Gastroesophageal sphincter (tissue), 2 donors: ENCODE measurements at regions not wholly inside any gene's neighbourhood (a gene's known extent, or its start where the extent isn't known, plus 50 kb on each side); places are given as distances from the start of the nearest gene placed in this dataset.

Experiments
- EP300 ChIP-seq: sonication (generic); formaldehyde crosslinking; IDR thresholded peaks from one replicate; pipeline ENCODE4 v1.6.1; 2017; ENCODE audit warnings: antibody characterized with exemption, mild to moderate bottlenecking
- POLR2A ChIP-seq, 2 donors: fragments of 450-650 bp; IDR thresholded peaks; one replicate each; pipeline ENCODE4 v1.6.1; 2017; ENCODE audit warnings: antibody characterized with exemption in 2 of 2, mild to moderate bottlenecking in 2 of 2, moderate library complexity in 1 of 2
- POLR2AphosphoS5 ChIP-seq: sonication (generic); formaldehyde crosslinking; IDR thresholded peaks from one replicate; pipeline ENCODE4 v1.6.1; 2017; ENCODE audit warnings: antibody characterized with exemption

DNA sequence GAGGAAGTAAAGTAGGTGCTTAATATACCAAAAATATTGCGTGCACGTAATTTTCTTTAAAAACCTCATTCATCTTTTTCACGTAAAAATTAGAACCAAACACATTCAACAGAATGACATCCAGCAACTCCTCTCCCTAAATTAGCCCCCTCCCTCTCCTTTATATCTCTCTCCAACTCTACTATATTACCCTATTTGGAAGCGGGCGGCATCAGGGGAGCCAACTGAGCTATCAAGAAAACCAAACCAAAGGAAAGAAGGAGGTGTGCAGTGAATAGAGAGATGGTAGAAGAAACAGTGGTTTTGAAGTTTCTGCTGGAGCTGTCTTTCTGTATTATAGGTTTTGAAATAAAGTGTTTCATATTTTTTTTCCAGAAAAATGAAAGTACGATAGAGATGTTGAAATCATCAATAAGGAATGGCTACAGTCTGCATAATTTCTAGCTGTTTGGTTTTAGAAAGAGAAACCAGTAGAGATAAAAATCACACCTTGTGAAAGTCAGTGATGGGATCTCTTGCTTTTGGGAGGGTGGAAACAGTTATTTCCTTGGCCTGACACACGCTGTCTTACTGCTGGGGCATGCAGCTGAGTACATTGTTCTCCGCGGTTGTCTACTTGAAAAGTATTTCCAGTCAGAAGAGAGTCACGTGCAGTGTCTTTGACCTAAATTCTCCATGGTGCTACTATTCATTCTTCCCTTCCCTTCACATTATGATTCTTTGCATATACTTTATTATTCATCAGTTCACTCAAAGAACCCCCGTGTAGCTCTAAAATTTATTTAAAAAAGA lies 94.1 kb upstream of the WDR17 start:
- TF ChIP-seq POLR2AphosphoS5 (no peak), EP300 (no peak), POLR2A (IDR thresholded peaks at IDR 0.05) (no peak)
